HepG2 (cell line): ENCODE measurements at regions not wholly inside any gene's neighbourhood (a gene's known extent, or its start where the extent isn't known, plus 50 kb on each side); places are given as distances from the start of the nearest gene placed in this dataset.

Experiments used
- ATAC-seq: fragments of 200-7000 bp; cut with Tn5 transposase; 3 replicates; pipeline ENCODE4 v1.9.1; 2020; ENCODE audit warnings: mild to moderate bottlenecking, moderate library complexity
- BruUV-seq: library from RNA; stranded (reverse); fragments of 400-500 nt; replicated peaks from 2 replicates; lab custom pipeline; 2021; lab: Mats Ljungman, UMichigan
- CTCF ChIA-PET: fragments of 300-600 bp; formaldehyde crosslinking; extraction: SDS; loops from one replicate; lab custom pipeline; 2021; ENCODE audit warnings: low total read pairs, inconsistent platforms, low intra/inter-chr PET ratio; lab: Yijun Ruan, JAX
- POLR2A ChIA-PET: fragments of 350-600 bp; sonication (Branson Sonifier 250); formaldehyde crosslinking; loops from one replicate; lab custom pipeline; 2020; ENCODE audit warnings: antibody characterized with exemption, inconsistent platforms; lab: Yijun Ruan, JAX
- DNase-seq: peaks from one replicate; pipeline ENCODE4 v3.0.0-alpha.2; 2015; ENCODE audit warnings: low spot score
- FAIRE-seq: peaks from 3 replicates; lab custom pipeline; 2011; peaks lifted over from hg19 to GRCh38; lab: Jason Lieb, UNC
- H2AFZ ChIP-seq: one replicate; pipeline ENCODE4 v1.6.1; 2011; ENCODE audit warnings: low read length, inconsistent platforms
- H3K27ac ChIP-seq: fragments of 300-600 bp; 3 replicates; pipeline ENCODE4 v1.8.0; 2011; ENCODE audit warnings: mixed run types, mild to moderate bottlenecking, mixed read lengths, low read length, inconsistent platforms; ENCODE audit not compliant: insufficient read depth; ENCODE audit errors: extremely low read length
- H3K27me3 ChIP-seq, 2 experiments: fragments of 200-600 bp in 1 of 2; 2 replicates in 1 of 2; 3 replicates in 1 of 2; pipeline versions ENCODE4 v1.6.0 to v1.8.0; 2011; ENCODE audit warnings: low read length in 2 of 2, mild to moderate bottlenecking in 2 of 2, moderate library complexity in 2 of 2, inconsistent platforms in 1 of 2; ENCODE audit not compliant: insufficient read depth in 2 of 2, control insufficient read depth in 1 of 2
- H3K36me3 ChIP-seq, 2 experiments: fragments of 200-600 bp in 1 of 2; replicated peaks in 1 of 2; 2 replicates in 1 of 2; 3 replicates in 1 of 2; pipeline versions ENCODE4 v1.5.1 to v1.8.0; 2011; ENCODE audit warnings: low read length in 2 of 2, inconsistent platforms in 1 of 2; ENCODE audit not compliant: insufficient read depth in 2 of 2, control insufficient read depth in 1 of 2
- H3K4me1 ChIP-seq: 2 replicates; pipeline ENCODE4 v1.5.1; 2012; ENCODE audit warnings: low read length, inconsistent platforms; ENCODE audit not compliant: insufficient read depth
- H3K4me2 ChIP-seq: 2 replicates; pipeline ENCODE4 v1.6.0; 2011; ENCODE audit warnings: low read depth, low read length, inconsistent platforms
- H3K4me3 ChIP-seq, 3 experiments: fragments of 200-600 bp in 1 of 3; sonication (generic), shearing (Covaris generic) in 1 of 3; replicated peaks in 1 of 3; 2 replicates each; pipeline ENCODE4 v1.5.1; 2011 to 2016; ENCODE audit warnings: low read length in 3 of 3, inconsistent platforms in 2 of 3, low read depth in 2 of 3, mild to moderate bottlenecking in 2 of 3, control low read depth in 1 of 3, mixed read lengths in 1 of 3; ENCODE audit not compliant: insufficient read depth in 1 of 3
- H3K79me2 ChIP-seq: one replicate; pipeline ENCODE4 v1.6.1; 2011; ENCODE audit warnings: low read length, inconsistent platforms; ENCODE audit not compliant: insufficient read depth
- H3K9ac ChIP-seq: 2 replicates; pipeline ENCODE4 v1.6.0; 2011; ENCODE audit warnings: mild to moderate bottlenecking, low read depth, low read length, inconsistent platforms; ENCODE audit not compliant: insufficient read depth
- H3K9me3 ChIP-seq: 2 replicates; pipeline ENCODE4 v1.5.1; 2012; ENCODE audit warnings: mild to moderate bottlenecking, low read length
- H4K20me1 ChIP-seq: 2 replicates; pipeline ENCODE4 v1.6.0; 2011; ENCODE audit warnings: inconsistent platforms, mild to moderate bottlenecking, low read length, moderate library complexity; ENCODE audit not compliant: insufficient read depth
- ARNT2 ChIP-seq: sonication (generic); formaldehyde crosslinking; IDR thresholded peaks from 2 replicates; pipeline ENCODE4 v1.8.0; 2022; ENCODE audit warnings: mild to moderate bottlenecking, low read depth, missing genetic modification reagents, moderate library complexity
- DMAP1 ChIP-seq: IDR thresholded peaks from 2 replicates; pipeline ENCODE4 v1.6.1; 2016
- PRDM10 ChIP-seq: sonication (generic); formaldehyde crosslinking; IDR thresholded peaks from 2 replicates; pipeline ENCODE4 v1.4.0; 2020; ENCODE audit warnings: low read depth, missing genetic modification reagents
- RARA ChIP-seq: IDR thresholded peaks from 2 replicates; pipeline ENCODE4 v1.6.1; 2016; ENCODE audit warnings: missing genetic modification reagents, missing compliant biosample characterization
- SMARCC2 ChIP-seq: fragments of 450-650 bp; IDR thresholded peaks from 2 replicates; pipeline ENCODE4 v1.6.1; 2017; ENCODE audit warnings: antibody characterized with exemption, mild to moderate bottlenecking
- ZNF704 ChIP-seq: sonication (generic); formaldehyde crosslinking; IDR thresholded peaks from 2 replicates; pipeline ENCODE4 v1.8.1; 2023; ENCODE audit warnings: mild to moderate bottlenecking, inconsistent platforms, moderate library complexity, missing genetic modification reagents, borderline replicate concordance
- ZNF713 ChIP-seq: sonication (generic); formaldehyde crosslinking; IDR thresholded peaks from 2 replicates; pipeline ENCODE4 v1.4.0; 2020; ENCODE audit warnings: mild to moderate bottlenecking, missing genetic modification reagents
- ZNF773 ChIP-seq: sonication (generic); formaldehyde crosslinking; IDR thresholded peaks from 2 replicates; pipeline ENCODE4 v1.4.0; 2020; ENCODE audit warnings: missing genetic modification reagents, borderline replicate concordance
- WGBS: methylation state at CpG from one replicate; pipeline ENCODE4 v1.1.6; 2017; ENCODE audit warnings: low lambda C conversion rate; 5-methylcytosine and 5-hydroxymethylcytosine counted together
- in situ Hi-C: cut with HindIII; loops from 2 replicates; pipeline ENCODE4 v1.10.0; 2017; ENCODE audit warnings: low pct_unique_long_range_greater_than_20kb; ENCODE audit not compliant: extremely low pct_ligation_motif_present
- intact Hi-C: fragments of 100-400 bp; cut with micrococcal nuclease; formaldehyde crosslinking; loops from one replicate; pipeline ENCODE4 v1.10.0; 2022; ENCODE audit not compliant: unreplicated experiment

DNA sequence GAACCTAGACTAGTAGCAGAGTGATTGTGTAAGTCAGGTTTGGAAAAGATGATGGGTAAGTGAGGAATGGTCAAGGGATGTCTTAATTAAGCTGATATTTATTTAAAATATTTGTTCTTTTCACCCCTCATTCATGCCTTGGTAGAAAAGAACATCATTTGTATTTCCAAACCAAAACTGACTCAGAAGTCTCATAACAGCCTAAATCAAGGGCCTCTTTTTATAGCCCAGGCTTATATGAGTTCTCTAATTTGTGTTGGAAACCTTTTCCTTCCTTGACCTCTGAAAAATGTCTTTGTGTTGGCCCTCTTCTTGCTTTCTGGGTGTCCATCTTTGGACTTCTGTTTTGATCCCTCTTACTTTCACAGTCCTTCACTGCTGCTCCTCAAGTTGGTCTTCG is 1428.2 kb downstream of the MRPL39 start:
- H2AFZ ChIP-seq: no peak overlapping the region
- H4K20me1 ChIP-seq: no peaks in the 10 kb centered on the region
- BruUV-seq: no TSS peak
- FAIRE-seq: no peak
- intact Hi-C loops (no loop called here), in situ Hi-C loops (no loop called here)
- no peaks in the 10 kb centered on the region for H3K27me3 ChIP-seq
- H3K79me2 ChIP-seq: no peaks in the 10 kb centered on the region
- no peak overlapping the region for H3K27ac ChIP-seq
- WGBS: 0% methylated on average over 1 of the region's 1 CpG
- TF ChIP-seq DMAP1 (CRISPR knock-in tag) (no peak), ARNT2 (no peak), RARA (CRISPR knock-in tag) (no peak), ZNF773 (CRISPR knock-in tag) (no peak), PRDM10 (CRISPR knock-in tag) (no peak), SMARCC2 (no peak), ZNF704 (CRISPR knock-in tag) (no peak), ZNF713 (CRISPR knock-in tag) (no peak)
- CTCF ChIA-PET: no interaction called here
- POLR2A ChIA-PET: no interaction called here
- H3K9ac ChIP-seq: no peak overlapping the region
- no peak for DNase-seq
- H3K9me3 ChIP-seq: peaks cover 64% of the 10 kb centered on the region
- ATAC-seq: no peak
- H3K4me3 ChIP-seq: no peak overlapping the region
- H3K36me3 ChIP-seq: no peaks in the 10 kb centered on the region
- H3K4me1 ChIP-seq: no peaks in the 10 kb centered on the region
- no peak overlapping the region for H3K4me2 ChIP-seq
